Neural progenitor cell (in vitro differentiated cells): ENCODE measurements at regions not wholly inside any gene's neighbourhood (a gene's known extent, or its start where the extent isn't known, plus 50 kb on each side); places are given as distances from the start of the nearest gene placed in this dataset.

Source experiments
- DNase-seq: peaks from one replicate; pipeline ENCODE4 v3.0.0-alpha.2; 2016; ENCODE audit warnings: low spot score
- H2AFZ ChIP-seq: fragments of 200-600 bp; sonication (generic); replicated peaks from 2 replicates; pipeline ENCODE4 v1.6.1; 2016; ENCODE audit warnings: antibody characterized with exemption
- H3F3A ChIP-seq: fragments of 200-600 bp; sonication (generic); 2 replicates; pipeline ENCODE4 v1.6.1; 2016; ENCODE audit warnings: antibody characterized with exemption, low read depth
- H3K27ac ChIP-seq: fragments of 200-600 bp; sonication (generic); 2 replicates; pipeline ENCODE4 v1.5.1; 2016; ENCODE audit warnings: mild to moderate bottlenecking
- H3K27me3 ChIP-seq: fragments of 200-600 bp; sonication (generic); 2 replicates; pipeline ENCODE4 v1.6.1; 2016; ENCODE audit warnings: mild to moderate bottlenecking, moderate library complexity
- H3K36me3 ChIP-seq: fragments of 200-600 bp; sonication (generic); 2 replicates; pipeline ENCODE4 v1.5.1; 2016
- H3K4me1 ChIP-seq: fragments of 200-600 bp; sonication (generic); 2 replicates; pipeline ENCODE4 v1.6.1; 2016; ENCODE audit warnings: mixed run types
- H3K4me2 ChIP-seq: fragments of 200-600 bp; sonication (generic); 2 replicates; pipeline ENCODE4 v1.6.1; 2016
- H3K4me3 ChIP-seq: fragments of 200-600 bp; sonication (generic); 2 replicates; pipeline ENCODE4 v1.5.1; 2016
- H3K79me2 ChIP-seq: fragments of 200-600 bp; sonication (generic); 2 replicates; pipeline ENCODE4 v1.6.1; 2016; ENCODE audit warnings: low read depth
- H3K9ac ChIP-seq: fragments of 200-600 bp; sonication (generic); 2 replicates; pipeline ENCODE4 v1.6.1; 2016
- H3K9me3 ChIP-seq: fragments of 200-600 bp; sonication (generic); 2 replicates; pipeline ENCODE4 v1.5.1; 2016; ENCODE audit warnings: low read depth
- H4K20me1 ChIP-seq: fragments of 200-600 bp; sonication (generic); 2 replicates; pipeline ENCODE4 v1.6.1; 2016; ENCODE audit warnings: low read depth
- H3K27ac Mint-ChIP-seq: 3 replicates; pipeline ENCODE4 v1.8.0; 2021; ENCODE audit warnings: mixed read lengths
- H3K27me3 Mint-ChIP-seq: 2 replicates; pipeline ENCODE4 v1.8.0; 2022; ENCODE audit warnings: low read depth, mild to moderate bottlenecking, inconsistent platforms, moderate library complexity, mixed read lengths; ENCODE audit not compliant: insufficient read depth
- H3K36me3 Mint-ChIP-seq: 3 replicates; pipeline ENCODE4 v1.8.0; 2021; ENCODE audit warnings: mixed read lengths
- H3K4me1 Mint-ChIP-seq: 3 replicates; pipeline ENCODE4 v1.8.0; 2021; ENCODE audit warnings: mixed read lengths
- H3K4me3 Mint-ChIP-seq: 3 replicates; pipeline ENCODE4 v1.8.0; 2021; ENCODE audit warnings: mild to moderate bottlenecking, moderate library complexity, mixed read lengths
- H3K9me3 Mint-ChIP-seq: 3 replicates; pipeline ENCODE4 v1.8.0; 2020; ENCODE audit warnings: mixed read lengths
- CTCF ChIP-seq: fragments of 200-600 bp; sonication (generic); IDR thresholded peaks from 2 replicates; pipeline ENCODE4 v1.5.1; 2017; ENCODE audit warnings: antibody characterized with exemption, mild to moderate bottlenecking
- EZH2 ChIP-seq: fragments of 200-600 bp; sonication (generic); IDR thresholded peaks from 2 replicates; pipeline ENCODE4 v1.6.1; 2017; ENCODE audit warnings: antibody characterized with exemption, mild to moderate bottlenecking, moderate library complexity
- EZH2phosphoT487 ChIP-seq: fragments of 200-600 bp; sonication (generic); IDR thresholded peaks from 2 replicates; pipeline ENCODE4 v1.6.1; 2017; ENCODE audit warnings: antibody characterized with exemption

- Histone ChIP-seq H3K9me3 (no peaks in the 10 kb centered on the region), H3K4me3 (no peak overlapping the region), H3K9ac (no peak overlapping the region), H2AFZ (no peak overlapping the region), H3K4me1 (no peaks in the 10 kb centered on the region), H3K27me3 (no peaks in the 10 kb centered on the region), H3K36me3 (no peaks in the 10 kb centered on the region), H3K27ac (no peak overlapping the region), H3K79me2 (no peaks in the 10 kb centered on the region), H4K20me1 (no peaks in the 10 kb centered on the region), H3F3A (no peaks in the 10 kb centered on the region), H3K4me2 (no peak overlapping the region)
- Mint-ChIP-seq H3K36me3 (no peaks in the 10 kb centered on the region), H3K9me3 (no peaks in the 10 kb centered on the region), H3K4me1 (peaks cover 9% of the 10 kb centered on the region), H3K27me3 (no peaks in the 10 kb centered on the region), H3K27ac (no peak overlapping the region), H3K4me3 (no peak overlapping the region)
- TF ChIP-seq EZH2phosphoT487 (no peak), CTCF (no peak), EZH2 (no peak)
- no peak for DNase-seq
Observed at GRCh38 chr16:64696866-64697265, 425.0 kb downstream of the CDH11 start.

- Mint-ChIP-seq H3K4me1 (peaks cover 9% of the 10 kb centered on the region), H3K4me3 (no peak overlapping the region), H3K9me3 (no peaks in the 10 kb centered on the region), H3K36me3 (no peaks in the 10 kb centered on the region), H3K27ac (no peak overlapping the region), H3K27me3 (no peaks in the 10 kb centered on the region)
- no peaks in the 10 kb centered on the region for H3K4me1 ChIP-seq
- no peak for DNase-seq
- no peaks in the 10 kb centered on the region for H3K36me3 ChIP-seq
- H3K27ac ChIP-seq, result no peak overlapping the region
- H3K79me2 ChIP-seq, result no peaks in the 10 kb centered on the region
- H3F3A ChIP-seq, result no peaks in the 10 kb centered on the region
- H3K9ac ChIP-seq, result no peak overlapping the region
- no peak overlapping the region for H2AFZ ChIP-seq
- TF ChIP-seq EZH2, result no peak
- no peak for TF ChIP-seq CTCF
- no peak for TF ChIP-seq EZH2phosphoT487
- no peaks in the 10 kb centered on the region for H4K20me1 ChIP-seq
- H3K4me2 ChIP-seq, result no peak overlapping the region
- H3K9me3 ChIP-seq, result no peaks in the 10 kb centered on the region
- no peak overlapping the region for H3K4me3 ChIP-seq
- H3K27me3 ChIP-seq, result no peaks in the 10 kb centered on the region
Observed at GRCh38 chr16:64695684-64696083, 426.2 kb downstream of the CDH11 start.

- H3K4me1 Mint-ChIP-seq, result peaks cover 9% of the 10 kb centered on the region
- no peak overlapping the region for H3K27ac Mint-ChIP-seq
- no peak overlapping the region for H3K9ac ChIP-seq
- no peak for TF ChIP-seq EZH2
- TF ChIP-seq EZH2phosphoT487, result no peak
- no peak for TF ChIP-seq CTCF
- no peak overlapping the region for H2AFZ ChIP-seq
- no peak overlapping the region for H3K27ac ChIP-seq
- DNase-seq, result no peak
- H3K9me3 ChIP-seq, result no peaks in the 10 kb centered on the region
- H3K4me3 ChIP-seq, result no peak overlapping the region
- H3K4me3 Mint-ChIP-seq, result no peak overlapping the region
- H3K27me3 Mint-ChIP-seq, result no peaks in the 10 kb centered on the region
- no peaks in the 10 kb centered on the region for H3K27me3 ChIP-seq
- no peak overlapping the region for H3K4me2 ChIP-seq
- H3F3A ChIP-seq, result no peaks in the 10 kb centered on the region
- H3K36me3 Mint-ChIP-seq, result no peaks in the 10 kb centered on the region
- no peaks in the 10 kb centered on the region for H3K79me2 ChIP-seq
- H3K9me3 Mint-ChIP-seq, result no peaks in the 10 kb centered on the region
- no peaks in the 10 kb centered on the region for H3K36me3 ChIP-seq
- H4K20me1 ChIP-seq, result no peaks in the 10 kb centered on the region
- no peaks in the 10 kb centered on the region for H3K4me1 ChIP-seq
Observed at GRCh38 chr16:64693946-64694345, 427.9 kb downstream of the CDH11 start.

GRCh38 chr16:64687786-64688185 lies 434.1 kb downstream of the CDH11 start:
- Mint-ChIP-seq H3K27me3 (no peaks in the 10 kb centered on the region), H3K27ac (no peak overlapping the region), H3K36me3 (no peaks in the 10 kb centered on the region), H3K4me3 (no peak overlapping the region), H3K4me1 (no peaks in the 10 kb centered on the region), H3K9me3 (peaks cover 2% of the 10 kb centered on the region)
- Histone ChIP-seq H2AFZ (no peak overlapping the region), H3K4me3 (no peak overlapping the region), H3K27me3 (no peaks in the 10 kb centered on the region), H3K4me1 (no peaks in the 10 kb centered on the region), H3K4me2 (no peak overlapping the region), H3K9ac (no peak overlapping the region), H3F3A (no peaks in the 10 kb centered on the region), H3K79me2 (no peaks in the 10 kb centered on the region), H3K27ac (no peak overlapping the region), H4K20me1 (no peaks in the 10 kb centered on the region), H3K9me3 (no peaks in the 10 kb centered on the region), H3K36me3 (no peaks in the 10 kb centered on the region)
- DNase-seq, result no peak
- no peak for TF ChIP-seq CTCF
- no peak for TF ChIP-seq EZH2phosphoT487
- no peak for TF ChIP-seq EZH2
